Anterior cingulate cortex (tissue), 58 donors: ENCODE measurements at regions not wholly inside any gene's neighbourhood (a gene's known extent, or its start where the extent isn't known, plus 50 kb on each side); places are given as distances from the start of the nearest gene placed in this dataset.
A peak's percentile ranks its signal among the peaks of the same experiment; 100 is the strongest.
"Not testable (repeated sequence)": the region's sequence is repeated elsewhere in the genome, so short reads cannot be mapped to it uniquely, and the experiment has no call there.

Experiments
- DNase-seq, 58 donors: peaks; one replicate each; lab custom pipeline; 2025; lab: John Stamatoyannopoulos, UW

- no peak for DNase-seq
Measured at GRCh38 chr3:194189243-194189791, 53.4 kb downstream of the HES1 start.

GRCh38 chr3:194191850-194192249 is 55.9 kb downstream of the HES1 start:
- DNase-seq, result not testable (repeated sequence)

- no peak for DNase-seq
Measured at GRCh38 chr3:194194051-194194756, 58.3 kb downstream of the HES1 start.

GRCh38 chr3:194194757-194195085 is 58.8 kb downstream of the HES1 start:
- no peak for DNase-seq

- no peak for DNase-seq
Measured at GRCh38 chr3:194195611-194196010, 59.7 kb downstream of the HES1 start.

- no peak for DNase-seq
Measured at GRCh38 chr3:194196876-194197275, 60.9 kb downstream of the HES1 start.

- no peak for DNase-seq
Measured at GRCh38 chr3:194197396-194197960, 61.5 kb downstream of the HES1 start.

GRCh38 chr3:194197981-194198695 is 62.2 kb downstream of the HES1 start:
- DNase-seq, result no peak

- no peak for DNase-seq
Measured at GRCh38 chr3:194198938-194199337, 63.0 kb downstream of the HES1 start.

- DNase-seq, result no peak
Measured at GRCh38 chr3:194200422-194201081, 64.6 kb downstream of the HES1 start.

GRCh38 chr3:194201953-194202666 is 66.2 kb downstream of the HES1 start:
- no peak for DNase-seq

GRCh38 chr3:194203482-194204041 is 67.6 kb downstream of the HES1 start:
- no peak for DNase-seq

GRCh38 chr3:194204042-194204987 is 68.4 kb downstream of the HES1 start:
- DNase-seq, result peak in 1 of 58 donors; percentile 6

- DNase-seq, result no peak
Measured at GRCh38 chr3:194205675-194206133, 69.8 kb downstream of the HES1 start.

GRCh38 chr3:194206320-194206719 is 70.4 kb downstream of the HES1 start:
- DNase-seq, result no peak

GRCh38 chr3:194208709-194209108 is 72.8 kb downstream of the HES1 start:
- no peak for DNase-seq

- DNase-seq, result no peak
Measured at GRCh38 chr3:194212161-194212844, 76.4 kb downstream of the HES1 start.

GRCh38 chr3:194212845-194213331 is 76.9 kb downstream of the HES1 start:
- DNase-seq, result no peak
